ENCODE measurements at regions not wholly inside any gene's neighbourhood (a gene's known extent, or its start where the extent isn't known, plus 50 kb on each side); places are given as distances from the start of the nearest gene placed in this dataset.

GRCh38 chr2:72026819-72027425 is 120.7 kb downstream of the CYP26B1 start:
- TF ChIP-seq SIN3A (IDR thresholded peaks at IDR 0.05; ENCODE audit: borderline replicate concordance, insufficient read depth, low read length): no peak
- TF ChIP-seq TAF1 (IDR thresholded peaks at IDR 0.05; ENCODE audit: borderline replicate concordance, insufficient read depth, low read length): no peak
- TF ChIP-seq FOXP2 (optimal IDR thresholded peaks at IDR 0.05; ENCODE audit: borderline replicate concordance, extremely low read depth, extremely low read length, insufficient read depth): no peak
- TF ChIP-seq POLR2AphosphoS5 (IDR thresholded peaks at IDR 0.05; ENCODE audit: low read depth, low read length): no peak
- TF ChIP-seq REST (IDR thresholded peaks at IDR 0.05; ENCODE audit: insufficient read depth in 1 of 2, low read depth in 2 of 2, low read length in 2 of 2): no peak

- TF ChIP-seq TAF1 (IDR thresholded peaks at IDR 0.05; ENCODE audit: borderline replicate concordance, insufficient read depth, low read length): no peak
- no peak for TF ChIP-seq FOXP2 (optimal IDR thresholded peaks at IDR 0.05; ENCODE audit: borderline replicate concordance, extremely low read depth, extremely low read length, insufficient read depth)
- no peak for TF ChIP-seq REST (IDR thresholded peaks at IDR 0.05; ENCODE audit: insufficient read depth in 1 of 2, low read depth in 2 of 2, low read length in 2 of 2)
- no peak for TF ChIP-seq POLR2AphosphoS5 (IDR thresholded peaks at IDR 0.05; ENCODE audit: low read depth, low read length)
- TF ChIP-seq SIN3A (IDR thresholded peaks at IDR 0.05; ENCODE audit: borderline replicate concordance, insufficient read depth, low read length): no peak
Observed at GRCh38 chr2:72024451-72025175, 123.0 kb downstream of the CYP26B1 start.

- TF ChIP-seq REST (IDR thresholded peaks at IDR 0.05; ENCODE audit: insufficient read depth in 1 of 2, low read depth in 2 of 2, low read length in 2 of 2) (no peak), SIN3A (IDR thresholded peaks at IDR 0.05; ENCODE audit: borderline replicate concordance, insufficient read depth, low read length) (no peak), POLR2AphosphoS5 (IDR thresholded peaks at IDR 0.05; ENCODE audit: low read depth, low read length) (no peak), TAF1 (IDR thresholded peaks at IDR 0.05; ENCODE audit: borderline replicate concordance, insufficient read depth, low read length) (no peak), FOXP2 (optimal IDR thresholded peaks at IDR 0.05; ENCODE audit: borderline replicate concordance, extremely low read depth, extremely low read length, insufficient read depth) (no peak)
Observed at GRCh38 chr2:72023678-72024390, 123.8 kb downstream of the CYP26B1 start.

- no peak for TF ChIP-seq TAF1 (IDR thresholded peaks at IDR 0.05; ENCODE audit: borderline replicate concordance, insufficient read depth, low read length)
- TF ChIP-seq POLR2AphosphoS5 (IDR thresholded peaks at IDR 0.05; ENCODE audit: low read depth, low read length): no peak
- TF ChIP-seq SIN3A (IDR thresholded peaks at IDR 0.05; ENCODE audit: borderline replicate concordance, insufficient read depth, low read length): no peak
- TF ChIP-seq REST (IDR thresholded peaks at IDR 0.05; ENCODE audit: insufficient read depth in 1 of 2, low read depth in 2 of 2, low read length in 2 of 2): no peak
- no peak for TF ChIP-seq FOXP2 (optimal IDR thresholded peaks at IDR 0.05; ENCODE audit: borderline replicate concordance, extremely low read depth, extremely low read length, insufficient read depth)
Observed at GRCh38 chr2:72015266-72015665, 132.4 kb downstream of the CYP26B1 start.
